T-helper 1 cell treated with Interleukin-12 subunit alpha and Interleukin-12 subunit beta and Interleukin-4 antibody, amounts not matched to agents 30 ng/mL and 1 ng/mL, for 36 hours (primary cell): ENCODE measurements at regions not wholly inside any gene's neighbourhood (a gene's known extent, or its start where the extent isn't known, plus 50 kb on each side); places are given as distances from the start of the nearest gene placed in this dataset.

Experiments used
- intact Hi-C: fragments of 100-400 bp; cut with micrococcal nuclease; formaldehyde crosslinking; loops from one replicate; pipeline ENCODE4 v1.15.1; 2024

DNA sequence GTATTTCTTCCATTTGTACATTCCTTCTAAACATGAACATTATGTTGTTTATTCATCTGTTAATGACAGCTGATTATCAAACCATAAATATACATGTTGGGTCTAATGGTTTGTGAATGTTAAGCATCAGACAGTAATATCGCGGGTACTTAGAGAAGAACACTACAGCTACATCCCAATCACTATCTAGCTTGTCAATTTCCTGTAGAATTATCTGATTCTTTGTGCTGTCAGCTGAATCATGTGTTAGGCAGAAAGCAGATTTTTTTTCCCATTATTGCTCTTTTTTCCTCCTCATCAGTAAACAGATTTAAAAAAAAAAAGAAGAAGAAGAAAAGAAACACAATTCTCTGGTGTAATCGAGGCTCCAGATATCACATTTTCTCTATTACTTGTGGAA, 183.6 kb upstream of the CTBP2 start:
- intact Hi-C loops, result loop anchor here (2.0 kb wide), 1 partner anchor 295 kb away; no protein-coding TSS in a partner anchor

DNA sequence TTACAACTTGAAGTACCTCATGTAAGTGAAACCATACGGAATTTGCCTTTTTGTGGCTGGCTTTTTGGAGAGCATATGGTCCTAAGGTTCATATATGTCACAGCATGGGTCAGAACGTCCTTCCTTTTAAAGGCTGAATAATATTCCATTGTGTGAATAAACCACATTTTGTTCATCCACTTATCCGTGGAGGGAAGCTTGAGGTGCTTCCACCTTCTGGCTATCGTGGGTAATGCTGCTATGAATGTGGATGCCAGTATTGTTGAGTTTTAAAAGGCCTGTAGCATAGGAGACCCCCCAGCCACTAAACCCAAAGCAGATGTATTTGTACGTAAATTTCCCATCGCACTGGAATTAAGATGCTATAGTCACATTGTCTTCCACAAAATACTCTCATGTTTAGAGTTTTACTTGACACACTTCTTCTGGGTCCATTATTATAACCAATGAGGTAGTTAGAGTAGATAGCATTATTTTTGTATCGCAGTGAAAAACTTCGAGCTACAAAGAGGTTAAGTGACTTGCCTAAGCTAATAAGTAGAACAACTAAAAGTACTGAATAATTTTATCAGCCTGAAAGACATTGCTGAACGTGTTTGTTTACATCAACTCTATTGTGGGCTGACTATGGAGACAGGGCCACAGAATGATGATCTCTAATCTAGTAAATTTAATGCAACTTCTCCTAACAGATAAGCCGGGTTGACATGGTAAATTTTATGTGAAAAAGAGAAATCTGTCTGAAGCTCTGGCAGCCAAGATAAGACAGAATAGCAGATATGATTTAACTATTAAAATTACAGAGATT, 183.0 kb upstream of the CTBP2 start:
- intact Hi-C loops, result loop anchor here (2.0 kb wide), 1 partner anchor 295 kb away; no protein-coding TSS in a partner anchor

DNA sequence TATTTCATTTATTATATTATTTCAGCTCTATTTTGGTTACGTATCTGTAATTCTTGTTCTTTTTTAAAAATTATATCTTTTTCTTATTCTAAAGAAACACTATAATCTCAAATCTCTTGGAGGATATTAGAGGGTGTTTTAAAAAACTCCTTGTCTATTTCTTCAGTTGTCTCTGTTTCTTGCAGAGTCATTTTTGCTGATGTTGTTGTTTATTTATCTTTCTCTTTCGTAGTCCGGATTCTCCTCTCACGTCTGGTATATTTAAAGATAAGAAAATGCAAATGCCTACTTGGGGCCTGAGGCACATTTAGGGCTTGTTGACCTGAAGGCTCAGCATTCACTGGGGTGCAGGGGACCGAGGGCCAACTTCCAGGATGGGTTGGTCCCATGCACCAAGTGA, 181.2 kb upstream of the CTBP2 start:
- intact Hi-C loops, result loop anchor here (2.0 kb wide), 1 partner anchor 293 kb away; no protein-coding TSS in a partner anchor

DNA sequence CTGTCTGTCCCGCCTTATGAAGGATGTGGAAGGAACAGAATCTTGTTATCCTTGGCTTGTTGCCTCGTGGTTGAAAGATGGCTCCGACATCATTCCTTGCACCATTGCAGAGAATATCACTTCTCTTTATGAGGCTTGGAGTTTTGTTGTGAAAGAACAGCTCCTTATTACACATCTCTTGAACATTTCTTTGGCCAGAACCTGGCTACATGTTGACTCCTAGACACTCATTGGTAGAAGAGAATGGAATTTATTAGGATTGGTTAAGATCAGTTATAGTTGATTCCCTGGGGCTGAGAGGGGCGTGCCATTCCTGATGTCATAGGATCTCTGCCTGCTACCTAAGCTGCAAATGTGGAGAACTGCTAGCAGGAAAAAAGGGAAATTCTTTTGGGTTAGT, 180.5 kb upstream of the CTBP2 start:
- intact Hi-C loops, result no loop called here

DNA sequence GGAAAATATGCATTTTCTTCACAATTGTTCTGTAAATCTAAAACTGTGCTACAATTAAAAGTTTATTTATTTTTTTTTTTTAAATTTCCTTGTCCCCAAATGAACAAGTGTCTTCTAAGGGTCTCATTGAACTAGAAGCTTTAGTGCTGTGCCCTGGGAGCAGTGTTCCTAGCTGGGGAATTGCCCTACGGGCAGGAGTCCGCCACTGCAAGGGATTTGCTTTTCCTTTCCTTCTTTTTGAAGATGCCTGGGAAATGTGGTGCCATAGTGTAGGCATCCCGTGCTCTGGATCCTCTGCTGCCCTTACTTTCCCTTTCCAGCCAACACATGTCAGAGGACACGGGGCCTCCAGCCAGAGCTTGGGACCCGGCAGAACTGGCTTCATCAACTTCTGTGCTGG, 177.1 kb upstream of the CTBP2 start:
- intact Hi-C loops, result no loop called here

DNA sequence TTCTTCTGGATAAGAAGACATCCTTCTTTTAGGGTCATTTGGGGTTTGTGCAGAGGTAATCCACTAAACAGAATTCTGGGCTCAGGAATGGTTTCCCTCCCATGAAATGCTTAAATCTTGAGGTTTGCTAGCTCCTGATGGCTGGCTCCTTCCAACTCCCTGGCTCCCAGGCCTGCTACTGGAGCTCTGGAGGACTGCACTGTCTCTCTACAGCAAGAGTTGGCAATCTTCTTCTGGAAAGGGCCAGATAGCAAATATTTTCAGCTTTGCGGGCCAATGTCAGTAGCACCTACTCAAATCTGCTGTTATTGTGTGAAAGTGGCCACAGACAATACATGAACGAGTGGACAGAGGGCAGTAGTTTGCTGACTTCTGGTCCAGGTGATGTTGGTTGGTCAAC, 174.2 kb upstream of the CTBP2 start:
- intact Hi-C loops, result no loop called here

DNA sequence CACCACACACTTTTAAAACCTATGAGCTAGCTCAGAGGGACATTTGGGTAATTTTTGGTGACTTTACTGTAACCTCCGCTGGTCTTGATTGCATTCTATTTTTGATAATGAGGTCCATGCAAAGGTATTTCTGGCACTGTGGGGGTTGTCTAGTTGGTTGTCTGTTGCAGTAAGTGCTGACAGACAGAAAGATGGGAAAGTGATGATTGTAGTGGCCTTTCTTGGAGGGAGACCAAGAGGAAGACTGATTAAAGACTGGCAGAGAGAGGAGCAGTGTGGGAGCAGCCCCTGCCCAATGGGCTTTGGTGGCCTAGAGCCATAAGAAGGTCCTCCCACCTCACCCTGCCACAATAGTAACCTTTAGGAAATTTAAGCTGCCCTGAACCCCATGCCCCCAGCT, 173.4 kb upstream of the CTBP2 start:
- intact Hi-C loops, result no loop called here

DNA sequence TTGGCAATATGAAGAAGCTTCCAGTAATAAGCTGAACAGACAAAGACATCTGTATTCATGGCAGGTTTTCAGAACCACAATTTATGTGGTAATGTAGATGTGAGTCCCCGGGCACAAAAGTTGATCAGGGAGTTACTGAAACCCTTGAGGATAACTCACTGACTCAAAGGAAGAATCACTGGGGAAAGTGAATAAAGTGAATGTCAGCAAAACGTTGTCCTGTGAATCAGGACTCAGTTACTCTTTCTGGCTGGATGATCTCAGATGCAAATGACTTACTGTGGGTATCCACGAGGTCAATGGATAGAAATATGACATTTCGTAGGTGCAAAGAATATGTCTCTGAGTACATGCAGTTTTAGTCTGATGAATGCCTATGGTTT, 172.8 kb upstream of the CTBP2 start:
- intact Hi-C loops, result no loop called here

DNA sequence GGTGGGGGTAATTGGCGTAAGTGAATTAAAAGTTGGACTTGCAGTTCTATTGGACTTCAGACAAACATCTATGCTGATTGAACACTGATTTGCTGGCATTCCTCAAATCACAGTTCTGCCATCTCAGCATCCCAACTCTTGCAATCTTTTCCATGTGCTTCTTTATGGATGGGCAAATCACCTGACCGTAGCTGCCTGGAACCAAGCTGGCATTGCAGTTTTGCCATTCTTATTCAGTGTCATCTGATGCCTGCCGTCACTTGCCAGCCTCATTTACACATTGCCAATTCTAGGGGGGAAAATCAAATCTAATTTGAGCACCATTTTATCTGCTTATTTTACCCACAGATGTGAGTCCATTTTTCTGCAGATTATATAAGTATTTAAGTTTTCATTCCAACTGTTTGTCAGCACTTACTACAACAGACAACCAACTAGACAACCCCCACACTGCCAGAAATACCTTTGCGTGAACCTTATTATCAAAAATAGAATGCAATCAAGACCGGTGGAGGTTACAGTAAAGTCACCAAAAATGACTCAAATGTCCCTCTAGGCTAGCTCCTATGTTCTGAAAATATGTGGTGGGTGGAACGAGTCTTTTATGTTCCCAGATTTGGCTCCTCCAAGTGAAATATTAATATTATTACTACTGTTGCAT, 172.3 kb upstream of the CTBP2 start:
- intact Hi-C loops, result no loop called here

DNA sequence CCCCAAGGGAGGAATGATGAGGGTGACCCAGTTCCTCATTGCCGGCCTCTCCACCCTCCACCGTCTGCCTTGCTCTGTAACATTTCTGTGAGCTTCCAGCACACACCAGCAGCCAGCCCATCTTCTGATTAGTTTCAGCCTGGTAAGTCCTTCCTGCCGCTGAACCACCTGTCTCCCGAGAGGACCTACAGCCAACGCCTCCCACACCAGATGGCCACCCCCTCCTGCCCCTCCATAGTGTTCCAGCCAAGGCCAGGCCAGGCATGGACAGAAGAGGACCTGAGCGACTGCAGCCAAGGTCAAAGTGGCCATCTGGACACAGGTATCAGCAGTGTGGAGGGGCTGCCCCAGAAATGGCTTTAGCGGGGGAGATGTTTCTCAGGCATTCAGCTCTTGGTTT, 170.7 kb upstream of the CTBP2 start:
- intact Hi-C loops, result no loop called here

DNA sequence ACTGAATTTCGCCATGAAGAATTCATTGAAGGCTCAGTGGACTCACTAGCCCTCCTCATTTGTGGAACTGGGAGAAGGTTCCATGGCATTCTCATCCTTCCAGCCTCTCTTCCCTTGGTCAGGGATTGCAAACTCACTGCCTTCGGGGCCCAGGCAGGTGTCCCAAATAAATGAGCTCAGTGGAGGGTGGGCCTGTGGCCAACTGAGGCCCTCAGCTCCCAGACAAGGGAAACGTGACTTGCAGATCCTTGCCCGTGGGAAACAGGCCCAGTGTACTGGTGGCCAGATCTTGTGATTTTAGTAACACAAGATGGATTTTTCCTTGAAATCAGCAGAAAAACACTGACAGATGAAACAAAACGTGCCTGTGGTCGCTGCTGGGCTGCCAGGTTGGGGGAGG, 168.7 kb upstream of the CTBP2 start:
- intact Hi-C loops, result no loop called here

DNA sequence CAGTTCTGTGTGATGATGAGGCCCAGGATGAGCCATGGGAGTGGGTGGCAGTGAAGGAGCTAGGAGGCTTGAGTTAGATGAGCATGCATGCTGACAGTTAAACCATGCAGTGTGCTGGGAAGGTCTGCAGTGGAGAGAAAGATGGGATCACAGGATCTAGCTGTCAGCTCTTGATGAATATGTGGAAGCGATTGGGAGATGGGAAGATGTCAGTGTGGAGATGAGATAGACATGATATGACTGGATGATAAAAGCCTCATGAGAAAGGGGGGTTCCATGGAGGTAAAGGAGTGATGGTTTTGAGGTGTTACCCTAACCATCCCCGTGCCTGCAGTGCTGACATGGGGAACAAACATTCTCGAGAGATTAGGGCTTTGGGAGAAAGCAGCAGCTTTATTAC, 165.0 kb upstream of the CTBP2 start:
- intact Hi-C loops, result no loop called here

DNA sequence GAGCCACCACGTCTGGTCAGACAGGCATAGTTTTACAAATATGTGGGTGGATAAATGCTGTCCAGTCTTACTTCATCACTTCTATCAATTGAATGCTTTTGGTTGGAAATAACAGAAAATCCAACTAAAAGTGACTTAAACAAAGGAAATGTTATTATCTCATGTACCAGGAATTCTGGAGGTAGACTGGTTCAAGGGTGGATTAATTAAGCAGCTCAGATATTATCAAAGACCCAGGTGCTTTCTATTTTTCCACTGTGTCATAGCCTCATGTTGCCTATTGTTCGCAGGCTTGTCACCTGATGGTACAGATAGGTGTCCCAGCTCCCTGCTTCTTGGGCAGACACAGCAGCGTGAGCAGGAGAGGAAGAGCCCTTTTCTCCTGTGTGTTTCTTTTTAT, 156.1 kb upstream of the CTBP2 start:
- intact Hi-C loops, result no loop called here

DNA sequence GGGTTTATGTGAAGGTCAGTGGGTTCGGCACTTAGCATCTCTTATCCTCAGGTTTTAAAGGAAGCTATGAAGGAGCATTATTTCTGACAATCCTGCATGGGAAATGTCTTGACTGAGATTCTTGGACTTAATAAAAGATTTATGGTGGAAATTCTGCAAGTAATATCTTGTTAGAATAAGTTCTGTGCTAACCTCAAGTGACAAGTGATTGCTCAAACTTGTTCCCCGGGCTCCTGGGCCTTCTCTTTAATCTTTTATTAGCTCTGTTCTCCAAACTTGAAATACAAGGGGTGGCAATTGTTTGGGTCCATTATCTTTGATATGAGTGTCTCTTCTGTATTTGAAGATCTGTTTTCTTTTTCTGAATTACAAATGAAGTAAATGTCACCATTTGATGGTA, 140.6 kb upstream of the CTBP2 start:
- intact Hi-C loops, result no loop called here

DNA sequence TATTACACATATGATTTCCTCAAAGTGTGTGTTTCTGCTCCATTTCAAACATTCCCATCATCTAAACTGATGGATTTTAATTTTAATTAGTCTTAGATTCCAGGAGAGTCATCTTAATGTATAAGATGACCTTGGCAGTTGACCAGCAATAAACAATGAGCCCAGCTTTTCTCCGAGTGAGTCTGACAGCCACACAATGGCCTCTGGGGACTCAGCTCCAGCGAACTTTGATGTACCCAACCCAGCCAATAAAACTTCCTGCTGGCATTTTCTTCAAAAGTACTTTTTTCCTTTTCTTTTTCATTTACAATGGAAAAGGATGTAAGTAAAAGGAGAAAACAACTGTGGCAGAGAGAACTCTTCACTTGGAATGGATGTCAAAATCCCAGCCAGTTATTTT, 139.1 kb upstream of the CTBP2 start:
- intact Hi-C loops, result no loop called here

DNA sequence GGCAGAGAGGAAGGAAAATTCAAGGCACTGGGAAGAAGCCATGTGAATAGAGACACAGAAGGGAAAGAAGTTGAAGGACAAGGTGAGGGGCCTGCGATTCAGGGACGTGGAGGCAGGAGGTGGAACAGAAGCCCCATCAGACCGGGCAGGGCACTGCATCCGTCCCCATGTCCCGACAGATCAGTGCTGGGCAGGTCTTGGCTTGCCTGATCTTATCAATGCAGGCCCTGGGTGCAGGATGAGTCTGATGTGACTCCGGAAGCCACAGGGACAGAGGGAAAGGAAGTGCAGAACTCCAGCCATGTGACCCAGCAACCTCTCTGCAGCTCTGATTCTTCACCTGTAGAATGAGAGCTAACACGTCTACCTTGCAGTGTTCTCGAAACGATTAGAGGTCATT, 136.2 kb upstream of the CTBP2 start:
- intact Hi-C loops, result no loop called here

DNA sequence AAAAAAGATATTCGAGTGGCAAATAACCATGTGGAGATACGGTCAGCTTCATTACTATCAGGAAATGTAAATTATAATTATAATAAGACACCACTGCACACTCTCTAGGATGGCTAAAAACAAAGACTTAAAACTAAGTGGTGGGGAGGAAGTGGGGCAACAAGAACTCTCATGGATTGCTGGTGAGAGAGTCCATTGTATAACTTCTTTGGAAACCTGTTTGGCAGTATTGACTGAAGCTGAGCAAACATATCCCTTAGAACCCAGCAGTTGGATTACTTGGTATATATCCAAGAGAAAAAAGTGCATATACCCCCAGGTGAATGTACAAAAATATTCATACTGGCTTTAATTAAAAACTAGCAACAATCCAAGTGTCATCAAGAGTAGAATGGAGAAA, 133.7 kb upstream of the CTBP2 start:
- intact Hi-C loops, result no loop called here

DNA sequence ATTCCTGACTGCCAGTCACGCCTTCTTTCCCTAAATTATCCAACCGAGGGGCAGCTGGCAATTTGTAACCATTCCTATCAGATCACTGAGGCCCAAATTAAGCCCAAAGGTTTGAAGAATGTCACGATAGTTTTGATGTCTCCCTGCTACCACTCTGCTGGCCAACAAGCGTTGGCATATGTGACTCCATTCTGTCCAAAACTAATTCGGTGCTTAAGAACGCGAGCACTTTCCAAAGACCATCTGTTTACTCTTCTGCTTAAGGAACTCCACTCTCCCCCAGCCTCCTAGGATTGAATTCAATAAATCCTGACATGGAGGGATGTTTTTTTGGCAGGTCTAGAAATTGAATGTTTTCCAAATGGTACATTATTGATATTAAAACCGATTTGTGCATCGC, 131.5 kb upstream of the CTBP2 start:
- intact Hi-C loops, result no loop called here

DNA sequence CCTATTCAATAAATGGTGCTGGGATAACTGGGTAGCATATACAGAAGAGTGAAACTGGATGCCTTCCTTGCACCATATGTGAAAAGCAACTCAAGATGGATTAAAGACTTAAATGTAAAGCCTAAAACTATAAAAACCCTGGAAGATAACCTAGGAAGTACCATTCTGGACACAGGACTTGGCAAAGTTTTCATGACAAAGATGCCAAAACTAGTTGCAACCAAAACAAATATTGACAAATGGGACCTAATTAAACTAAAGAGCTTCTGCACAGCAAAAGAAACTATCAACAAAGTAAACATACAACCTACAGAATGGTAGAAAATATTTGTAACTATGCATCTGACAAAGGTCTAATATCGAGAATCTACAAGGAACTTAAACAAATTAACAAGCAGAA, 129.1 kb upstream of the CTBP2 start:
- intact Hi-C loops, result no loop called here

DNA sequence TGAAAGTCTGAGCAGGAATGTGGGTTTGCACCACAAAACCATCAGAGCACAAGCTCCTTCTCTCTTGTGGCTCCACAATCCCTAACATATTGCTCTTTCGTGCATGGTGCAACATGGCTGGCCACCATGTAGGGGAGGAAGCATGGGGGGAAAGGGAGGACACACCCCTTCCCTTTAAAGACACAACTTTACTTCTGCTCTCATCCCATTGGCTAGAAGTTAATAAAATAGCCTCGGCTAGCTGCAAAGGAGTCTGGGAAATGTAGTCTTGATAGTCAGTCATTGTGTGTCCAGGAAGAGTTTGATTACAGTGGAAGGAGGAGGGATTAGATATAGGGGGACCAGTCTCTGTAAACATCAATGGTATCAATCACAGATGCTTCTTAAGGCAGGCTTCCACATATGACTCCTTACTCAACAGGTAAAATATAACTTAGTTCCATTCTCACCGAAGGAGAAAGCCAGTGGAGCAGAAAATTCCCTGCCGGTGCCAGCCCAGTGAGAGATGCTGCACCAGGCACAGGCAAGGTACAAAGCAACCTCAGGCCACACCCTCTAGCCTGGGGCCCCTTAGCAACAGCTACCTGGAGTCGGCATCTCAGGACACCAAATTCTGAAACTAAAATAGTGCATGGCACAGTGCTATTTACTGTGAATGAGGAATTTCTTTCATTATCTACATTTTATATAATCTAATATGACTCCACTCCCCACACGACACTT, 124.7 kb upstream of the CTBP2 start:
- intact Hi-C loops, result no loop called here

DNA sequence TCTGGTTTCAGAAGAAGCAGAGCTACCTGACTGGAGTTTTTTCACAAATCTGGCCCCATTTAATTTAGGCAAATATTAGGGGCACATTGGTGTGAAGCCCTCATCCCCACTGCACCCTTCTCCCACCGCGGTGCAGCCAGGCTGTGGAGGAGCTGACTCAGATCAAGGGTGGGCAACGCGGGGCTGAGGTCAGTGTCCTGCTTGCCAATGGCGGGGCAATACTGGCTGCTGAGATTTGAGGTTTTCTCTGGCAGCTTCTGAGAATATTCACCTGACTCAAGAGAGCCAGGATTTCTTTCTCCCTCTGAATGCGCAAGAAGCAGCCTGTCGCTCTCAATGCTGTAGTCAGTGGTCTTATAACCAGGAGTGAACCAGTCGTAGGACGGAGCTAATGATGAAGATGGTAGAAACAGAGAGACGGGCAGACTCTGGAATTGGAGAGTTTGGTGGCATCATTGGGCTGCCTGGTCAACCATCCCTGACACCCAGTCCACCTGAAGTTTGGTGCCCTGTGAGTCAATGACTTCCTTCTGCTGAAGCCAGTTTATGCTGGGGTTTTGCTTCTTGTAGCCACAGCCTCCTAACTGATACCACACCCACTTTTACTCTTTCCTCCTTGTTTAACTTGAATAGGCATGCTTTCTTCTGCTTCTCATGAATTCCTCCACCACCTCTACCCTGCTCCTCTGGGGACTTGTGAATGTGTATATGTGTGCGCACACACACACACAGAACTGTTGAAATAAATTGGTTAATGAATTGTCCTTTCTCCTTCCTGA, 123.7 kb upstream of the CTBP2 start:
- intact Hi-C loops, result no loop called here
